Inflammatory macrophage treated with lipopolysaccharide for 1 hour (primary cell): ENCODE measurements at regions not wholly inside any gene's neighbourhood (a gene's known extent, or its start where the extent isn't known, plus 50 kb on each side); places are given as distances from the start of the nearest gene placed in this dataset.
"Not testable (repeated sequence)": the region's sequence is repeated elsewhere in the genome, so short reads cannot be mapped to it uniquely, and the experiment has no call there.

Experiments
- DNase-seq, 2 donors: peaks; one replicate each; pipeline ENCODE4 v3.0.0-alpha.2; 2020 to 2022

DNA sequence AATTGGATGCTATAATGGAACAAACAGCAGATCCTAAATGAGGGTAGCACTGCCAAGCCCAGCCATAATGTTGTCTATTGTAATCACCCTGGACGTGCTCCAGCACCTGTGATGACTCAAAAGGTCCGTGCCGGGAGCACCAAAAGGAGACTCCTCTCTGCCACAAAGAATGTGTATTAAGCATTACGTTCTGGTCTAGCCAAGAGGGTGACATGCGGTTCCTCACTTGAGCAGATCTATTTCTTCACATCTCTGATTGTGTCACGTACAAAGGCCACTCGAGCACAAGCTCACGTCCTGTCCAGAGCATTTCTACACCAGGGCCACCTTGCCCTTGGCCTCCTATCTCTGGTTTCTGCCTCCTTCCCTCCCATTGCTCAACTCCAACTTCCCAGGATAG lies 219.9 kb upstream of the IRS2 start:
- DNase-seq, result no peak

GRCh38 chr13:110005563-110005962 lies 219.2 kb upstream of the IRS2 start:
- DNase-seq, result no peak

DNA sequence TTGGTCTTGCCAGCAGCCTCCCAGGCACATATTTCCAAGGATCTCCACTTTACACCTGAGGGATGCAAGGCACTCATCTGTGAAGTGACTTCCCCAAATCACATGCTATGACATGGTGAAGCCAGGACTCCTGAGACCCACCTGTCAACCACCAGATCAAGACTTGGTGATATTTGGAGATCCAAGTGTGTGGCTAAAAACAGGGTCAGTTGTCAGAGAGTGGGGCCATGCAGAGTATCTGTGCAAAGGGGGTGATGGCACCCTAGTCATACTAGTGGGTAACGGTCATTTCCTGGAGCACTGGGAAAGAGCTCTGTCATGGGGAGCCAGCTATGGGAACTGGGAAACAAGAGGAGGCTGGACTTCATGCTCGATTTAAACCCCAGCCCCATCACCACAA lies 218.4 kb upstream of the IRS2 start:
- no peak for DNase-seq

DNA sequence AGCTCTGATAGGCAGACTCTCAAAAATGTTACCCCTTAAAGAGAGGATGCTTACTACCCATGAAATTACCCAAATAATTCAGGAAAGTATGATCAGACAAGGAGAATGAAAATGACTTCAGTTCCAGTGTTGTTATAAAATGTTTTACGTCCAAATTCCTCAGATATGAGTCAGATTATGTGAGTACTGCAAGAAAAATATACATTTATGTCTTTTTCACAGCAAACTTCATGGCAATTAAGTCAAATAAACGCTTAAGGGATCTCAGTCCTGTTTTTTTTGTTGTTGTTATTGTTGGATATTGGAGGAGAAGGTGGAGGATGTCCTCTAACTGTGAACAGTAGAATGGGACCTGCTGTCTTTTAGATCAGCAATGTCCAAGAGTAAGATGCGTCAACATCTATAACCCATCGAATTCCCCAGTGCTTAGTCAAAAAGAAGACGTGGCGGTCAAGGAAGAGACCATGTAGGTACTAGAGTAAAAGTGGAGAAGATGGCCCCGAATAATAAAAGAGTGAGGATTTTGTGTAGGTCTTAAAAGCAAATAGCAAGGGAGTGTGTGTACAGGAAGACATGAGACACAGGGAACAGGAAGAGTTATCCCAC lies 215.4 kb upstream of the IRS2 start:
- no peak for DNase-seq

GRCh38 chr13:110000534-110001345 lies 214.4 kb upstream of the IRS2 start:
- no peak for DNase-seq

- DNase-seq, result no peak
Observed at GRCh38 chr13:109999659-110000533, 213.5 kb upstream of the IRS2 start.

GRCh38 chr13:109998684-109999533 lies 212.5 kb upstream of the IRS2 start:
- DNase-seq, result peak; percentile 16 to 24

DNA sequence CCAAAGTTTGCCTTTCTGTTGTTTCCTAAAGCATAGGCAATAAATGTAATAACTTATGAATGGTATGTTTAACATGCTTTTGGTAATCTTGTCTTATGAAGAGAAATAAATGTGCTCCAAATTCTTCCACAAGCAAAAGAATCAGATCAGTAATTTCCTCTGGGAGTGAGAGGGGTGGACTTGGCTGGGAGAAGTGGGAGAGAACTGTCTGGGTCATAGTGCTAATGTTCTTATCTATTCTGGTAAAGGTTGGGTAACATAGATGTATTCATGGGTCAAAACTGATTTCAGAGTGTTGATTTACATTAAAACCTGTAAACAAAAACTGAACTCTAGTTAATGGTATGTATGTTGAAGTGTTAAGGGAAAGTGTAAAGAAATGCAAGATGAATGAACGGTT lies 211.7 kb upstream of the IRS2 start:
- no peak for DNase-seq

GRCh38 chr13:109997056-109997595 lies 210.7 kb upstream of the IRS2 start:
- not testable (repeated sequence) for DNase-seq

GRCh38 chr13:109996404-109996960 lies 210.1 kb upstream of the IRS2 start:
- DNase-seq, result no peak

DNA sequence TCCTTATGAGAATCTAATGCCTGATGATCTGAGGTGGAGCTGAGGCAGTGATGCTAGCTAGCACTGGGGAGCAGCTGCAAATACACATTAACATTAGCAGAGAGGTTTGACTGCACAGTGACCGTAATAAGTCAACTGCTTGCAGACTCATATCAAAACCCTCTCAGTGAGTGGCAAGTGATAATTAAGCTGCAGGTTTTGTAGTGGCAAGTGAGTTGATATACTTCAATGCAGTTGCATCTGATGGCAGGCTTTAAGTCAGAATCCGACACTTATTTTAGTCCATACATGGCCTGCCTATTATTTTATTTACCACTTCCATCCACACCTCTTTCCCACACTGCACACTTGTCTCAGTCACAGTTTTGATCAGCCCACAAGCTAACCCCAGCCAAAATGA lies 209.2 kb upstream of the IRS2 start:
- DNase-seq, result no peak

GRCh38 chr13:109990296-109990695 lies 203.9 kb upstream of the IRS2 start:
- DNase-seq, result no peak

- no peak for DNase-seq
Observed at GRCh38 chr13:109989686-109990085, 203.3 kb upstream of the IRS2 start.

GRCh38 chr13:109989155-109989554 lies 202.8 kb upstream of the IRS2 start:
- no peak for DNase-seq

DNA sequence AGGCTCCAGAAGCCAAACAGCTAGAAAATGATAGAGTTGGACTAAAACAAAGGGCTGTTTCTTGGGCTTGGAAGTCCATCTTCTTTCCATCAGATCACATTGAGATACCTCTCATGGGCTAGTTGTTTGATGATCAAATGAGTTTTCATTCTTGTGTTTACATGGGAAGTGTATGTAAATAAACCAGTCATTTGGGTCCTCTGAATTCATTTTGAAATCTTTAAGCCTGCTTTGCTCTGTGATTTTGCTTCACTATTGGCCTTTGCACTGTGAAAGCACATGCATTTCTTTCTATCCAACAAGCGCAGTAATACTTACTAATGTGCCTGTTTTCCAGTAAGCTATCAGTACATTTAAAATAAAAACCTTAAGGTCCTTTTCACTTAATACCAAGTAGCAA lies 200.5 kb upstream of the IRS2 start:
- no peak for DNase-seq

DNA sequence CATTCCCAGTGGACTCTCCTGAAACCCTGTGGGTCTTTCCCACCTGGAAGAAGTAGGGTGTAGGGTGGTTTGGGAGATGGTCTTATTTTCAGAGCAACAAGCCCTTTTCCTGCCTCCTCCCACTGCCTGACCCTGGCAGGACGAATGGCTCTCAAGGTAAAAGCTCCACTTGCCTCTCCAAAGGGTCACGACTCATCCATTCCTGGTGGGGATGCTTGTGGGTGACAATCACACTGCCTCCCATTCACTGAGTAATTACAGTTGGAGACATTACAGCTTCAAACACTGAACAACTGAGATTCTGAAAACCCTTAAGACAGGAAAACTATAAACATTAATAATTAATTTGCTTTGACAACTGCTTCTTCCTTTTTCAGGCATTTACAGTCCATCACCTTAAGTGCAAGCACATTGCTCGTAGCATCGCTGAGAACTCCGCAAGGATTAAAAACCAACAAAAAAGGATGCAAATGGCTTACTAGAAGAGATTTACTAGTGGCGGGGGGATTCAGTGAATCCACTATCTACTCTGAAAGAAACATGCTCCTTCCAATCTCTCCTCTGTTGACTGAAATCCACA lies 199.6 kb upstream of the IRS2 start:
- DNase-seq, result no peak

GRCh38 chr13:109983447-109983846 lies 197.1 kb upstream of the IRS2 start:
- no peak for DNase-seq

DNA sequence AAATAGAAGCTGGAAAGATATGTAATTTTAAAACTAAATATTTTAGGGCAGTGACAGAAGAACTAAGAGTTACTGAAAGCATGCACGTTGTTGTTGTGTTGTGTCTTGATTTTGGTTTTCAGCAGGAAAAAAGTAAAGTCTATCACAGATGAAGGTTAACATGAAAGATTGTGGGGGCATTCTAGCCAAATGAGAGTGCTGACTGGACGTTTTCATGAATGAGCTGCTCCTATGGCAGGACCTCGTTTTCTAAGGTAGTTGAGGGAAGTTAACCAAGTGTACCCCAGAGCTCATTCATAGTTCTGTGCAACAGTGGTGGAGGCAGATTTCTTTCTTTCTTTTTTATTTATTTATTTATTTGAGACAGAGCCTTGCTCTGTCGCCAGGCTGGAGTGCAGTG lies 194.6 kb upstream of the IRS2 start:
- DNase-seq, result no peak

DNA sequence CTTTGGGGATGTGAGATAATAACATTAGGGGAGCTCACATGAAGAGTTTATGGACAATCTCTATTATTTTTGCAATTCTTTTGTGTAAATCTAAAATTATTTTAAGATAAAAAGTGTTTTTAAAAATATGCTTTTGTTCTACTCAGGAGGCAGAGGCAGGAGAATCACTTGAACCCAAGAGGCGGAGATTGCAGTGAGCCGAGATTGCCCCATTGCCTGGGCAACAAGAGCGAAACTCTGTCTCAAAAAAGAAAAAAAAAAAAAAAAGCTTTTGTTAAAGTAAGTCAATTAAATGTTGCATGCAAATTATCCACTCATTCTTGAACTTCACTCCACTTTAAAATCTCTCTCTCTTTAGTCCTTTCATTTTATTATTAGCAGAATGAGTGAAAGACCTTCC lies 193.3 kb upstream of the IRS2 start:
- DNase-seq, result not testable (repeated sequence)

DNA sequence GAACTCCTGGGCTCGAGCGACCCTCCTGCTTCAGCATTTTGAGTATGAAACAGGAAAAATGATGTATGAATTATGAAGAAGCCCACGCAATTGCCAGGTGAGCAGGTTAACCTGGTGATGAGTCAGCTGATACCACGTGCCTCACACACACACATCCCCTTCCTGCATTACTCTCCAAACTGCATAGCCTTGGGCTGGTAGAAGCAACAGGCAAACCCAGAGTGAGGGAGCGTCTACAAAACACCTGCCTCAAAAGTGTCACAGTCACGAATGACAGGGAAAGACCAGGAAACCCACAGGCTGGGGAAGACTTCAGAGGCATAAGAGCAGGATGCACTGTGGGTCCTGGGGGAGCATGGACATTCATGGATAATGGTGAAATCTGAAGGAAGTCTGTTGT lies 192.8 kb upstream of the IRS2 start:
- no peak for DNase-seq

GRCh38 chr13:109977212-109977968 lies 191.0 kb upstream of the IRS2 start:
- no peak for DNase-seq
